HPDE6-E6E7 (cell line): ENCODE measurements at regions not wholly inside any gene's neighbourhood (a gene's known extent, or its start where the extent isn't known, plus 50 kb on each side); places are given as distances from the start of the nearest gene placed in this dataset.
A peak's percentile ranks its signal among the peaks of the same experiment; 100 is the strongest.
"Not testable (repeated sequence)": the region's sequence is repeated elsewhere in the genome, so short reads cannot be mapped to it uniquely, and the experiment has no call there.

Experiments
- DNase-seq: peaks from one replicate; pipeline ENCODE4 v3.0.0; 2011; ENCODE audit warnings: missing footprints; ENCODE audit errors: extremely low spot score

DNA sequence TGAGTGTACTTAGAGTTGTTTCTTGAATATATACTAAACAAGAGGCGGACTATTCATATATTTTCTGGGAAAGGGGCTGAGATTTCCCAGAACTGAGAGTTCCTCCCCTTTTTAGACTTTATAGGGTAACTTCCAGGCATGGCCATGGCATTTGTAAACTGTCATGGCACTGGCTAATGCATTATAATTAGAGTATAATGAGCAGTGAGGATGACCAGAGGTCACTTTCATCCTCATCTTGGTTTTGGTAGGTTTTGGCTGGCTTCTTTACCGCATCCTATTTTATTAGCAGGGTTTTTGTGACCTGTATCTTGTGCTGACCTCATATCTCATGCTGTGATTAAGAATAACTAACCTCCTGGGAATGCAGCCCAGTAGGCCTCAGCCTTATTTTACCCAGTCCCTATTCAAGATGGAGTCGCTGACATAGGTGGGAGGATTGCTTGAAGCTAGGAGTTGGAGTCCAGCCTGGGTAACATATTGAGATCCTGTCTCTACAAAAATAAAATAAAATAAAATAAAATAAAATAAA lies 91.4 kb downstream of the MOBP start:
- DNase-seq: no peak

DNA sequence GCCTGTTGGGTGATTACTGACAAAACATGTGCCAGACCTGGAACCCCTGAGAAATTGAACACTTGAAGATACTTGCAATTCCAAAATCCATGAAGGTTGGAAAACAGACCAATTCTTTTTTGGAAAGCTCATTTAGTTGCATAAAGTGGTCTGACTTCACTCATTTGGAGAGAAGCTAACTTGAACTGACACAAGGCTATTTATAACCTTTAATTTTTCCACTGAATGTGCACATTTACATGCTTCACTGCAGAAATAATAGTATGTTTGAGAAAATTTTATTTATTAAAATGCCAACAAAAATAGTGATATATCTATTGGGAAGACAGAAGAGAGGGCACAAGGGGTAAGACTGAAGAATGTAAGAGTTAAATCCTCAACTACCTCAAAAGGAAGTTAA lies 92.1 kb downstream of the MOBP start:
- no peak for DNase-seq

DNA sequence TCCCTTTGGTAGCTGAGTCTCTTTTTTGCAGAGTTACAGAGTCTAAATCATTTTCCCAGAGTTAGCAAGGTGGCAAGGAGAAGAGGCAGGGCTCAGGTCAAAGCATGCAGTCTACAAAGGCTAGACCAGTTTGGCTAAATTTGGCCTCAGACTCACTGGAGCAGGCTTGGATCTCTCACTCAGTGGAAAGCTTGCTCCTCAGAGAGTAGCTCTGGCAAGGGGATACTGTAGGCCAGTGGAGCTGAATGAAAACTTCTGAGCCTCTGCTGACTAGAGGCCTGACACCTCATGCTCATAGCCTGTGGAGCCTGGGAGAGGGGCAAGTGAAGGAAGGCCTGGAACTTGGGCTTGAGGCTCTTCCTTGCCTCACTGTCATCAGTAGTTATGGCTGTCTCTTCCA lies 101.0 kb downstream of the MOBP start:
- DNase-seq: no peak

DNA sequence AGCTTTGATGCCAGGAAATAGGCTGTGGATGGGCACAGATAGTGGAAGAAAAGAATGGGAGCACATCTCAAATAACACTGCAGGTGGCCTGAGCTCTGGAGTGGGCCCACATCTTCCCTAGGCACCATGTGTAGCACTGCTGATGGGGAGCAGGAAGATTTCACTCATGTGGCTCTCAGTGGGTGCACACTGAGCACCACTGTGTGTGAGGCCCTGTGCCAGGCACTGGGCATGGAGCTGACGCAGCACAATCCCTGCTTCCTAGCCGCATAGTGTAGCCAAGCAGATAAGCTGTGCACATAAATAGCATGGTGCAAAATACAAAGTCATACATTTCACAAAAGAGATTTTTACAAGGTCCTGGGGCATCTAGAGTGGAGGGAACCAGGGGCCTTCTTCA lies 101.6 kb downstream of the MOBP start:
- no peak for DNase-seq

DNA sequence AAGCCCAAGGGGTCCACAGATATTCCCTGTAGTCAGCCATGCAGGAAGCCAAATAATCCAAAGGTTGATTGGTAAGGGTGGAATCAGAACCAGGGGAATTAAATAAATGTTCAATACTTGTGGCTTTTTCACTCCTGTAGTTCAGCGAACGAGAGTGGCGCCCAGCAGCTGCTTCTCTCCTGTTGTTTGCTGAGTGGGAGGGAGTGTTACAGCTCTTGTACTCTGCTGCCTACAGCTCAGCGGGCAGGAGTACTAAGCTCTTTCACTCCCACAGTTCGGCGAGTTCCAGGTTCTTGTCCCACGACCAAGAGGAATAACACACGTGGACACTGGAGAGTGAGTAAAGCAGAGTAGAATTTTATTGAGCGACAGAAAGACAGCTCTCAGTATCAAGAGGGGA lies 105.9 kb downstream of the MOBP start:
- DNase-seq: no peak

DNA sequence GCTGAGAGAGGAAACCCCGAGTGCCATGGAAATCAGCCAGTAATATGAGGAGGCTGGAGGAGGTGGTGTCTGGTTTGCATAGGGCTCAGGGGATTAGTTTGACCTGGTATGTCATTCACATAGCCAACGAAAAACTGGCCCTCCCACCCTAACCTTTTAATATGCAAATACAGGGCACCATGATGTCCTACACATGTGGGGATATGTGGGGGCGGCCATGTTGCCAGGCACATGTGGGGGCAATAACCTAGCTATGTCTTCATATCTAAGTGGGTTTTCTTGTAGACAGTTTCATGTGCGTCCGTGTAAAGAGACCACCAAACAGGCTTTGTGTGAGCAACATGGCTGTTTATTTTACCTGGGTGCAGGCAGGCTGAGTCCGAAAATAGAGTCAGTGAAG lies 110.1 kb downstream of the MOBP start:
- no peak for DNase-seq

DNA sequence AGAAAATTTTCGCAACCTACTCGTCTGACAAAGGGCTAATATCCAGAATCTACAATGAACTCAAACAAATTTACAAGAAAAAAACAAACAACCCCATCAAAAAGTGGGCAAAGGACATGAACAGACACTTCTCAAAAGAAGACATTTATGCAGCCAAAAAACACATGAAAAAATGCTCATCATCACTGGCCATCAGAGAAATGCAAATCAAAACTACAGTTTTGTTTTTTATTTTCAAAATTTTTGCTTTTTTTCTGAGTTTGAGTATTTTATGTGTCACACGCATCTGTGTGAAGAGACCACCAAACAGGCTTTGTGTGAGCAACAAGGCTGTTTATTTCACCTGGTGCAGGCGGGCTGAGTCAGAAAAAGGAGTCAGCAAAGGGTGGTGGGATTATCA lies 118.7 kb downstream of the MOBP start:
- not testable (repeated sequence) for DNase-seq

DNA sequence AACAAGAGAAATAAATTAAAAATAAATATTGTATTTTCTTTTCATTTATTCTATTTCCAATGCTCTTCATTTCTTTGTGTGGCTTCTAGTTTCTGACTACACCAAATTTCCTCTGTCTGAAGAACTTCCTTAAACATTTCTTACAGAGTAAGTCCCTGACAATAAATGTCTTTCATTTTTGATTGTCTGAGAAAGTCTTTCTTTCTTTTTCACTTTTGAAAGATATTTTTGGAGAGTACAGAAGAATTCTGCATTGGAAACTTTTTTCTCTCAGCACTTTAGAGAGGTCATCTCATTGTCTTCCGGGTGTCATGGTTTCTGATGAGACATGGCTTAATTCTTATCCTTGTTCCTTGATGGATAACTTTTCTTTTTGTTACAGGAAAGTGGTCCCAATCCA lies 119.6 kb downstream of the MOBP start:
- DNase-seq: no peak

DNA sequence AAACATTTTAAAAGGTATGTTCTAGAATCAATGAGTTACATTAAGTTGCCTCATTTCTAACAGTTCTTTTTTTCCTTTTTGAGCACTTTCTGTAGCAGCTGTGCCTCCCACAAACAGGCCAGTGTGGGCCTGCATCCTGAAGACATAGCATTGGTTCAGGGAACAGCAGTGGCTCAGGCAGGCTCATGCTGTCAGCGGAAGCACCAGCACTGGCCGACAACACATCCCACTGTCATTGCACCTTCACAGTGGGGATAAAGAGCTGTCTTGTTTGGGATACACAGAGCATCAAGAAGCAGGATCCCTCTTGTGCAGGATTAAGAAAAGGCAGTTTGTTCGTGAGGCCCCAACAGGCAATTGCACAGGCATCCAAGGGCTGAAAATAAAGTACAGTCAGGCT lies 123.3 kb downstream of the MOBP start:
- DNase-seq: no peak

DNA sequence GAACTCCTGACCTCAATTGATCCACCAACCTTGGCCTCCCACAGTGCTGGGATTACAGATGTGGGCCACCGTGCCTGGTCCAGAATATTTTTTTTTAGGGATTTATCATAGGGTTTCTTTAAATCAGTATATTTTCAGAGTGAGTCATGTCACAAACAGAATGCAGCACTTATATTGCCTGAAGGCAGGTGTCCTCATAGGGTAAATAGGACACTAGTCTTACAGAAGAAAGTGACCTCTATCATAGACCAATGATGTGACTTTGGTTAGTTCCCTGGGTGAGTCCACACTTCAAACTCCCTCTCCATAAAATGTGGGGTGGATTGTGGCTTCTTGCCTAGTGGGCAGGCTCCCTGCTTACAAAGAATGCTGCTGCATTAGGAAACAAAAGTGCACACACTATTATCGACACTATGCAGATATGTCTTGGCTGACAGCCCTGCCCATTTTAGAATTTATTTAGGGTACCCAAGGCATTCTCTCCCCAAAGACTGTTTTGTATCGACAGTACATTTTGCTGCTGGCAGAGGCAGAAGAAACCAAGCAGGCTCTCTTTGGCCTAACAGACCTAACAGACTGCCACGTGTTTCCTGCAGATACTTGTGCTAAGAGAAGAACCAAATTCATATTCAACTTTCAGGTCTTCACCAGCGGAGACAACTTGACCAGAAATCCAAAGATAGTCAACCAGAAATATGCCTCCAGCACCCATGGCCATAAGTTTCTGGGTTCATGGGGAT lies 125.0 kb downstream of the MOBP start:
- DNase-seq: no peak

DNA sequence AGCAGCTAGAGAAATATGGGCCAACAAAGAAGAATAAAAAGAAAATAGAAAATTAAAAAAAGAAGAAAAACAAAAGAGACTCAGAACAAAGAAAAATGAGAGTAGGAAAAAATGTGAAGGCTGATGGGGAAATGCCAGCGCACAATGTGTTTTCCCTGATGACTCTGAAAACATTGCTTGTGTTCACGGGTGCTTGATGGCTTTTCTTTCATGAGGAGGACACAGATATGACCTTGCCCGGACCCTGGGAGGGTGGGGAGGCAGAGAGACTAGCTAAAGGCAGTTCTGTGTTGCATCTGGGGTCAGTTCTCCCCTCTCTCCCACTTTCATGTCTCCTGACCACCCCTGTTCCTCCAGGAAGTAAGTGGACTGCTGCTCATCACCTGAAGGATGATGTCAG lies 125.9 kb downstream of the MOBP start:
- no peak for DNase-seq

DNA sequence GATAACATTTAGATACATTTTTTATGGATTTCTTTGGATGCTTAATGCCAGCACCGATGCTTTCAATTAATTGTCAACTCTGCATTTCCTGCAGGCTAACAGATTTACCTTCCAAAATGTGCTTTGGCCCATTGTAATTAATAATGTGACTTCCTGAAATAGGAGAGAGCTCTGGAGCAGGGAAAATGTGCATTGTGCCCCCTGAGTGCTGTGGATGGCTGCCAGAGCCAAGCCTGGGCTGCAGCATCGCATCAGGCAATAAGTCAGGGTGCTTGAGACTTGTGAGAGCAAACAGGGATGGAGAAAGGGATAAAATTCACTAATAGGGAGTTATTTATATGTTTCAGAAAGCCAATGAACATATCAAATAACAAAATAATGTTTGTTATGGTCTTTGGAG lies 133.8 kb downstream of the MOBP start:
- no peak for DNase-seq

DNA sequence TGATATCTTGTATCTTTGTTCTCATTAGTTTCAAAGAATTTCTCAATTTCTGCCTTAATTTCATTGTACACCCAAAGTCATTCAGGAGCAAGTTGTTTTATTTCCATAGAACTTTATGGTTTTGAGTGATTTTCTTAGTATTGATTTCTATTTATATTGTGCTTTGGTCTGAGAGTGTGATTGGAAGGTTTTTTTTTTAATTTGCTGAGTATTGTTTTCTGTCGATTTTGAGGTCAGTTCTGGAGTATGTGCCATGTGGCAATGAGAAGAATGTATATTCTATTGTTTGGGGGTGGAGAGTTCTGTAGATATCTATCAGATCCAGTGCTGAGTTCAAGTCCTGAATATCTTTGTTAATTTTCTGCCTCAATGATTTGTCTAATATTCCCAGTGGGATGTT lies 138.4 kb downstream of the MOBP start:
- no peak for DNase-seq

DNA sequence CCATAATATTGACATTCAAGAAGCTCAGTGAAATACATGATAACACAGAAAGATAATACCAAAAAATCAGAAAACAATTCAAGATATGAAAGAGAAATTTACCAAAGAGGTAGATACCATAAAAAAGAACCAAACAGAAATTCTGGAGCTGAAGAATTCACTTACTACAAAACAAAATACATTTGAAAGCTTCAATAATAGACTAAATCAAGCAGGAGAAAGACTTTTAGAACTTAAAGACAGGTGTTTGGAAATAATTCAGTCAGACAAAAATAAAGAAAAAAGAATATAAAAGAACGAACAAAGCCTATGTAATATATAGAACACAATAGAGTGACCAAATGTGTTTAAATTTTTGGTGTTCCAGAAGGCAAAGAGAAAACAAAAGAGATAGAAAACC lies 158.7 kb downstream of the MOBP start:
- no peak for DNase-seq

DNA sequence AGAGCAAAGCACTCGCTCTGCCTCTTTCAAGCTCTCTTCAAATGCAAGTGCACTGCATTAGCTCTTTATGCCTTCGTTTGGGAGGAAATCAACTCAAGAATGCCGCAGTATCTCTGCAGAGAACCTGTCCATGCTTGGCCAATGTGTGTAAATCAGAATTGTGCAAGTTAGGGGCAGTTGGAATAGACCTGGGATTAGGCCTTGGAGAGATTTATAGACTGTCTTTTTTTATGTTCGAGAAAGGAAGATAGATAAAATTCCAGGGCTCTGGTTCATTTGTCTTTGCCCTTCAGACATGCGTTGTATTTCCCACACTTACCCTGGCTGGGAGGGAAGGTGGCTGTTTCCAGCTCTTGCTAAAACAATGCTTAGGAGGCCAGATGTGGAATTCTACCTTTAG lies 163.7 kb downstream of the MOBP start:
- DNase-seq: no peak

DNA sequence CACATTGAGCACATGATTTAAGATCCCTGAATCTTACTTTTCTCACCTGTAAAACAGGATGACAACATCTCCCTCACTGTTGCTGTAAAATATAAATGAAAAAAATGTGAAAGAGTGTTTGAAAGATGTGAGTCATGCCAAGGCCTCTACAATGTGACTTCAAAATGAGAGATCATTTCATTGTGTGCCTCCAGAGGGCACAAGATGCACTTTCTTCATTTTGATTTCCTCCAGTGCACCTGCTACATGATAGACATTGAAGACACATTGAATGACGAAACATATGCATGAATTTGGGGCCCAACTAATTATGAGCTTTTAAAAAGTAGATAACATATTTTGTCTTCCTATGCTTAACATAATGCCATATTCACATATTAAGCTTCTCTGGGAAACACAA lies 170.3 kb downstream of the MOBP start:
- DNase-seq: peak; percentile 4

DNA sequence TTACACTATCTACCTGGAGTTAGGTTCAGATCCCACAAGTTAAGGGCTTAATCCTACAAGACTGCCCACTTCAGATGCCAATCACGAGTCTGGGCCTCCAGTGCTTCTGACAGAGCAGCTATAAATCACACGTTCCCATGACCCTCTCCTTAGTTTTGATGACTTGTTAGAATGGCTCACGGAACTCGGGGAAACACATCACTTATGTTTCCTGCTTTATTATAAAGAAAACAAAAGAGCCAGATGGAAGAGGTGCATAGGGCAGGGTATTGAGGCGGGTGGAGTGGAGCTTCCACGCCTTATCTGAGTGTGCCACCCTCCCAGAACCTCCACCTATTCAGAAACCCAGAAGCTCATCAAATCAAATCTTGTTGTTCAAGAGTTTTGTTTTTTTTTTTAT lies 170.8 kb downstream of the MOBP start:
- no peak for DNase-seq

DNA sequence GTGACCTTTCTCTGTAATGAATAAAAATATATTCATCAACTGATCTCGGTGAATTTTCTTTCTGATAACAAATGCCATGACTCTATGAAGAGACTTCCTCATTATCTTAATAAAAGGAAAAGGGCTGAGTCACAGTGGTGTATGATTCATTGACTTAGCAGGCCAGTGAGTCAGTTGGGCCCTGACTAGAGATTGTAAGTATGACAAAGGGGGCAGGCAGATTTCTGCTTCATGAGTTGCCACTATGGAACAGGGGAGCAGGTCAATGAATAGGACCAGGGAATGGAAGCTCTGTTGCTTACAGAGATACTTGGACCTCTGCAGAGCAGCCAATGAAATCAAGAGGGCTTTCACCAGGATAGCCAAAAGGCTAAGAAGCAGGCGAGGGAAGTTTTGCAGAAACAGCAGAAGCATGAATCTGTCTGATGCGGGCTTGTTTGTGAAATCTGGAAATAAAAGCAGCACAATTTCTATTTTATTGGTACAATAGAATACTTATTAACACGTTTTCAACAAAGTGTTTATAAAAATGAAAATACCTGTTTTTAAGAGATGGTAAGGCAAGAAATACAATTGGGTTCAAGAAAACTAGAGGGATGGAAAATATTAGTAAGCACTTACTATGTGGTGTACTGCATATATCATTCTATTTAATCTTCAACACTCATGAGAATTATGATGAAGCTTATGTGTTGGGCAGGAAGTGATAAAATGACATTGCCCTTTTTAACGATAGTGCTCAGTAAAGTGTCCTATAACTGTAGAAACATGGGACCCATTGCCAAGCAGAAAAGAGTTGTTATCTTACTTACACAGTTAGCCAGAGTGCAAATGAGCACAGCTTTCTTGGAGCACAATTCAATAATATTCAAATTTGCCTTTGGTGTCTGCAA lies 169.8 kb upstream of the MYRIP start:
- DNase-seq: peak; percentile 59

DNA sequence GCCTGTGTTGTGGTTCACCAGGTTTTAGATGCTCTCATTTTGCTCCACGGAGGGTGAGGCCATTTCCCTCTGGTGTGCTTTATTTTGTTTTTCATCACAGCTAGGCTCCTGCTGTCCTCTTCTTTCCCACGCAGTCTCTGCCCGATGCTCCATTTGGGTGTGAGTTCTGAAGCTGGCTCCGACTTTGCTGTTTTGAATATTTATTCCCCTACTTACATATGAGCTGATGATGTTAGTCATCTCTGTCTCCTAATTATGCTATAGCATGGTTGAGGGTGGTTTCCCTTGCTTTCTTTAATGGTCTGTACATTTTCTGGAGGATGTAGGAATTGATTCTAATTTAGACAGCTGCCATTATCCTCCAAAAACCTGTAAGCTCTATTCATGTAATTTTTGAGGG lies 168.1 kb upstream of the MYRIP start:
- no peak for DNase-seq

DNA sequence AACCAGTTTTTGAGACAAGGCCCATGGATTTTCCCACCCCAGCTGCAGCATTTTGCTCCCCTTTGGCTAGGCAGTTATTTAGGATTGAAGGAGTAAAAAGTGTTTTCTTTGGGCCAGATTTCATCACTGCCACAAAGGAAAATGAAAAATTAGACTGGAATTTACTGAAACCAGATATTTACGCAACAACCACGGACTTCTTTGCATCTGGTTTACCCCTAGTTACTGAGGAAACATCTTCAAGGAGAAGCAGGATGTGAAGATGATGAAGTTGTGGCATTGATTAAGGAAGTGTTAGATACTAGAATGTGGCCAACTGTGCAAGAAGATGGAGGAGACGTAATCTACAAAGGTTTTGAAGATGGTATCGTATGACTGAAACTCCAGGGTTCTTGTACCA lies 165.2 kb upstream of the MYRIP start:
- no peak for DNase-seq

DNA sequence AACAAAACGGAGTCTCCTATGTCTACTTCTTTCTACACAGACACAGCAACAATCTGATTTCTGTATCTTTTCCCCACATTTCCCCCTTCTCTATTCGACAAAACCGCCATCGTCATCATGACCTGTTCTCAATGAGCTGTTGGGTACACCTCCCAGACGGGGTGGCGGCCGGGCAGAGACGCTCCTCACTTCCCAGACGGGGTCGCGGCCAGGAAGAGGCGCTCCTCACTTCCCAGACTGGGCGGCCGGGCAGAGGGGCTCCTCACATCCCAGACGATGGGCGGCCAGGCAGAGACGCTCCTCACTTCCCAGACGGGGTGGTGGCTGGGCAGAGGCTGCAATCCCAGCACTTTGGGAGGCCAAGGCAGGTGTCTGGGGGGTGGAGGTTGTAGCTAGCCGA lies 158.2 kb upstream of the MYRIP start:
- not testable (repeated sequence) for DNase-seq

DNA sequence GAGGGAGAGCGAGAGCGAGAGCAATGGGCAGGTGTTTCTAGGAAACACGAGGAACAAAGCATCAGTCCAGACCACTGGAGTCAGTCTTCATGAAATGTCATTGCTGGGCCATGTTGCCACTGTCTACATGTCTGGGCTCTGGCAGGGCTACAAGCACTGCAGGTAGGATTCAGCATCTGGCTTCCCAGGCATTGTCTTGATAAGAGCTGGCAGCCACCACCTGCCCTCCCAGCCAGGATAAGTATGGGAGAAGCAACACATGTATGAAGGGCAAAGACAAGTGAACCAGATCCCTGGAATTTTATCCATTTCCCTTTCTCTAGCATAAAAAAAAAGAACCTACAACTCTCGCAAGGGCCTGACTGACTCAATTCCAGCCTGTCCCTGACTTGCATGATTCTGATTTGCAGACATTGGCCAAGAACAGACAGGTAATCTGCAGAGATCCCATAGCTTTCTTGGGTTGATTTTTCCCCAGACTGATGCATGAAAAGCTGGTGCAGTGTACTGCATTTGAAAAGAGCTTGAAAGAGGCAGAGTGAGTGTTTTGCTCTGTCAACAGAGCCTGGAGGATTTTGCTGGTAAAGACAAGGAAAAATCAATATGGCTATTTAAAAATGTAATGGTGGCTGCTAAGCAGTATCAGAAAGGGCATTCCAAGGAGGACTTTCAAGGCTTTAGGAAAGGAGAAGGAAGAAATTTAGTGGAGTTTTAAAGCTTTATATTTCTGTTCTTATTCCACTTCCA lies 157.2 kb upstream of the MYRIP start:
- DNase-seq: no peak
